BJ (cell line): ENCODE measurements at regions not wholly inside any gene's neighbourhood (a gene's known extent, or its start where the extent isn't known, plus 50 kb on each side); places are given as distances from the start of the nearest gene placed in this dataset.

Source experiments
- CTCF ChIA-PET: fragments of 350-600 bp; formaldehyde crosslinking; extraction: SDS; loops from one replicate; lab custom pipeline; 2021; ENCODE audit warnings: antibody characterized with exemption, inconsistent platforms; lab: Yijun Ruan, JAX
- POLR2A ChIA-PET: fragments of 300-600 bp; sonication (Branson Sonifier 250); formaldehyde crosslinking; extraction: SDS; loops from one replicate; lab custom pipeline; 2021; ENCODE audit warnings: antibody characterized with exemption; lab: Charles Lee
- DNase-seq: peaks from one replicate; pipeline ENCODE4 v3.0.0-alpha.2; 2011; ENCODE audit warnings: low read depth
- H3K27me3 ChIP-seq: 2 replicates; pipeline ENCODE4 v1.6.0; 2011; ENCODE audit warnings: low read length; ENCODE audit not compliant: control insufficient read depth, insufficient read depth
- H3K36me3 ChIP-seq: 2 replicates; pipeline ENCODE4 v1.5.1; 2011; ENCODE audit warnings: low read length; ENCODE audit not compliant: control insufficient read depth, insufficient read depth
- H3K4me3 ChIP-seq: 2 replicates; pipeline ENCODE4 v1.5.1; 2011; ENCODE audit warnings: low read depth, mild to moderate bottlenecking, control low read depth, low read length
- TF ChIP-seq, protein P1 (sequence below): IDR thresholded peaks from 2 replicates; pipeline ENCODE4 v1.5.1; 2011; ENCODE audit warnings: low read depth, mild to moderate bottlenecking, control low read depth, inconsistent platforms, low read length, moderate library complexity; ENCODE audit not compliant: insufficient read depth

DNA sequence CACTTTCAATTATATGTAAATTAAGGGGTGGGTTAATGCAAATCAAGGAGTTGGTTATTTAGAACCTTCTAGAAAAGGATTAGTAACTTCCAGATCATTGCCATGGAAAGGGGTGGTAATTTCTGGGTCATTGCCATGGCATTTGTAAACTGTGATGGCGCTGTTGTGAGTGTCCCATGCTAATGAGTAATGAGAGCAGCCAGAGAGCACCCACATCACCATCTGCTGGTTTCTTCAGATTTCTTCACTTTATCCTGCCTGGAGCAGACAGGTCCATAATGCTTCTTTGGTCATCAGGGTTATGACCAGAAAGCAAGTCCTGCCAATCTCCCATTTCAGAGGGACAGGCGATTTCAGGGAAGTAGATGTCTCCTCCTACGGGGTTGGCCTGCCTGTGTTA lies 311.3 kb upstream of the CNR1 start:
- ChIA-PET CTCF (no interaction called here), POLR2A (no interaction called here)
- Histone ChIP-seq H3K4me3 (no peak overlapping the region), H3K36me3 (no peaks in the 10 kb centered on the region), H3K27me3 (no peaks in the 10 kb centered on the region)
- no peak for DNase-seq
- TF ChIP-seq, protein P1, sequence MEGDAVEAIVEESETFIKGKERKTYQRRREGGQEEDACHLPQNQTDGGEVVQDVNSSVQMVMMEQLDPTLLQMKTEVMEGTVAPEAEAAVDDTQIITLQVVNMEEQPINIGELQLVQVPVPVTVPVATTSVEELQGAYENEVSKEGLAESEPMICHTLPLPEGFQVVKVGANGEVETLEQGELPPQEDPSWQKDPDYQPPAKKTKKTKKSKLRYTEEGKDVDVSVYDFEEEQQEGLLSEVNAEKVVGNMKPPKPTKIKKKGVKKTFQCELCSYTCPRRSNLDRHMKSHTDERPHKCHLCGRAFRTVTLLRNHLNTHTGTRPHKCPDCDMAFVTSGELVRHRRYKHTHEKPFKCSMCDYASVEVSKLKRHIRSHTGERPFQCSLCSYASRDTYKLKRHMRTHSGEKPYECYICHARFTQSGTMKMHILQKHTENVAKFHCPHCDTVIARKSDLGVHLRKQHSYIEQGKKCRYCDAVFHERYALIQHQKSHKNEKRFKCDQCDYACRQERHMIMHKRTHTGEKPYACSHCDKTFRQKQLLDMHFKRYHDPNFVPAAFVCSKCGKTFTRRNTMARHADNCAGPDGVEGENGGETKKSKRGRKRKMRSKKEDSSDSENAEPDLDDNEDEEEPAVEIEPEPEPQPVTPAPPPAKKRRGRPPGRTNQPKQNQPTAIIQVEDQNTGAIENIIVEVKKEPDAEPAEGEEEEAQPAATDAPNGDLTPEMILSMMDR, result no peak

DNA sequence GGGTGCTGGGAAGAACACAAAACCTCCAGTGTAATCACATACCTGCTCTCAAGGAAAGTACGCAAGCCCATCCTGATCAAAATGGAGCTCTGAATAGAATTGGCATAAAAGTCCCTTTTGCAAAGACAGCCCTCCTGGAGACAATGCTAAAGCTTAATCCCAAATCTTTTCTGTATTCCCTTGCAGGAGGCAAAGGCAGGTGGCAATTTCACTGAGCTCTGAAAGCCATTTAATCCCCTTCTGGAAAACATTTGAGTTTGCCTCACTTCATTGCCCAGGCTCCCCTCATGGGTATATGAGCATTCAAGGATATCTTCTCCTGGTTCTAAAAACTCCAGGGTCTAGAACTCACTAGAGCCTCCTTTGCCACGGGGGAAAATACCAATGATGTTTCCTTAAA lies 310.2 kb upstream of the CNR1 start:
- ChIA-PET CTCF (interaction anchor here (0.6 to 1.5 kb wide), 2 partner anchors 547 to 1328 kb away, joined by 3 read pairs; no protein-coding TSS in a partner anchor), POLR2A (no interaction called here)
- no peak for DNase-seq
- Histone ChIP-seq H3K36me3 (no peaks in the 10 kb centered on the region), H3K27me3 (no peaks in the 10 kb centered on the region), H3K4me3 (no peak overlapping the region)
- TF ChIP-seq, protein P1, result no peak

DNA sequence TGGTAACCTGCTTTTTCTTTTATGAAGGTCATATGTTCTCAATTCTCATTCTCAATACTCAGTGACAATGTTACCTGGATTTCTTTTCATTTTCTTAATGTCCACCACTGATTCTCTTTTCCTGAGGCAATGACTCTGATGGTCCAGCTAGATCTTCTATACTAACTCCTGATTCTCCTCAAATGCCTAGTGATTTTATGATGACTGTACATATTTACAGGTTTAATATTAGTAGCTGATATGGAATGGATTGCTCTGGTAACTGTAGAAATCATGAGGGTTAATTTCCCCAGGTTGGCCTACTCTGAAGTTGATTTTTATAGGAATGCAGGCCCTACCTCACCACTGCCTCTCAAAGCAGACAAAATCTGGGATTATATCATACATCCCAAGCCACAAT lies 308.6 kb upstream of the CNR1 start:
- ChIA-PET POLR2A (no interaction called here), CTCF (interaction anchor here (1.5 to 1.7 kb wide), 2 partner anchors 18 to 546 kb away, joined by 3 to 6 read pairs; no protein-coding TSS in a partner anchor)
- Histone ChIP-seq H3K27me3 (no peaks in the 10 kb centered on the region), H3K4me3 (no peak overlapping the region), H3K36me3 (no peaks in the 10 kb centered on the region)
- no peak for DNase-seq
- TF ChIP-seq, protein P1, result no peak

DNA sequence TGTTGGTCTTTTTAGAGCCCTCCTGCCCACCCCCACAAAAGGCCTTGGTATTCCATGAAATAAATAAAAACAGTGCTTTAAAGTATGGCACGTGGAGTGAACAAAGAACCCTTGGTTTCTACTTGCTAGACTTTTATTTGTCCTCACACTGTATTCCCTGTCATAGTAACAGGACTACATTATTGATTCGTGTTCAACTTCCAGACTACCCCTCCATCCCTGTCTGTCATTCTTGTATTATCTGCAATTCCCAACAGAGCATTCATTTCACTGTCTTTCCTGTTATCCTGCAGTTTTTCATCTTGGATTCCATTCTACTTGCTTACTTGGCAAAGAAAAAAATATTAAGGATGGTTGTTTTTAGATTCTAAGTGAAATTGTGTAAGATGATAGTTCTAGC lies 307.4 kb upstream of the CNR1 start:
- ChIA-PET POLR2A (no interaction called here), CTCF (interaction anchor here (0.8 kb wide), 1 partner anchor 12 kb away, joined by 3 read pairs; no protein-coding TSS in a partner anchor)
- H3K27me3 ChIP-seq, result no peaks in the 10 kb centered on the region
- H3K4me3 ChIP-seq, result no peak overlapping the region
- DNase-seq, result no peak
- H3K36me3 ChIP-seq, result no peaks in the 10 kb centered on the region
- TF ChIP-seq, protein P1, result no peak

DNA sequence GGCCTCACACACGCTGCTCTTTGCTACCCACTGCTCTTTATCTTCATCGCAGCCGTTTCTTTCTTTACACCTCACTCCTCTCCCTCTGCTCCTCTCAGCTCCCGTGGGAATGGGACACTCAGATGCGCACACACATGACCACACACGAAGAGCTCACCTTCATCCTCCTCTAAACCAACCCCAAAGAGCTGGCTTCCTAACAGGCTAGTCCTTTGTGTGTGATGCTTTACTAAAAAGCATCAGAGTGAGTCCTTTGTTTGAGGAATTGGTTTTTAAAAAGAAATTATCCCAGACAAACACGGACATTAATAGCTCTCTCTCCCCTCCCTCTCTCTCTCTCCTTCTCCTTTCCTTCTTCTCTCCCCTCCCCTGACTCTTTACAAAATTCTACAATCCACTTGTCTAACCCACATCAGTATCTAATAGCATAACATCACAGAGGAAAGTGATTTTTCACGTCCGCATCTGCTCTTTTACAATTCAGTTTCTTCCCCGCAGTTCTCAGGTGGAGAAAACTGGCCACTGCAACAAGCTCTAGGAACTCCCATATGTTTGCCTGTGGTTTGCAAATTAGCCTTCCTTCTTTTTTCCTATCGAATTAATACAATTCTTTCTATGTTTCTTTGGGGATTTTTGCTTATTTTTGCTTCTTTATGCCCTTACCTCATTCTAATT lies 306.8 kb upstream of the CNR1 start:
- Histone ChIP-seq H3K4me3 (no peak overlapping the region), H3K27me3 (no peaks in the 10 kb centered on the region), H3K36me3 (no peaks in the 10 kb centered on the region)
- CTCF ChIA-PET, result interaction anchor here (0.8 kb wide), 1 partner anchor 13 kb away, joined by 3 read pairs; no protein-coding TSS in a partner anchor
- TF ChIP-seq, protein P1, result no peak
- no peak for DNase-seq
- POLR2A ChIA-PET, result no interaction called here
